SK-N-SH treated with all-trans-retinoic acid at 6 μM for 48 hours (cell line): ENCODE measurements at regions not wholly inside any gene's neighbourhood (a gene's known extent, or its start where the extent isn't known, plus 50 kb on each side); places are given as distances from the start of the nearest gene placed in this dataset.

Experiments
- ARNTL ChIP-seq: fragments of 450-650 bp; formaldehyde crosslinking; IDR thresholded peaks from 2 replicates; pipeline ENCODE4 v1.5.0; 2020; ENCODE audit warnings: low read depth, mild to moderate bottlenecking, moderate library complexity, borderline replicate concordance
- CSDC2 ChIP-seq: fragments of 250-450 bp; sonication (Bioruptor Pico); IDR thresholded peaks from 2 replicates; pipeline ENCODE4 v1.5.0; 2020; ENCODE audit warnings: mild to moderate bottlenecking, moderate library complexity
- ESRRG ChIP-seq: fragments of 250-450 bp; sonication (Bioruptor Pico); IDR thresholded peaks from 2 replicates; pipeline ENCODE4 v1.6.1; 2021; ENCODE audit warnings: mild to moderate bottlenecking
- OSR1 ChIP-seq: fragments of 250-450 bp; sonication (Bioruptor Pico); IDR thresholded peaks from 2 replicates; pipeline ENCODE4 v1.8.0; 2022; ENCODE audit warnings: moderate library complexity, mild to moderate bottlenecking, inconsistent platforms
- PATZ1 ChIP-seq: fragments of 250-450 bp; sonication (Bioruptor Pico); IDR thresholded peaks from 2 replicates; pipeline ENCODE4 v1.8.0; 2020; ENCODE audit warnings: mild to moderate bottlenecking, moderate library complexity, borderline replicate concordance
- PPARA ChIP-seq: fragments of 250-450 bp; sonication (Bioruptor Pico); IDR thresholded peaks from 2 replicates; pipeline ENCODE4 v1.5.0; 2020; ENCODE audit warnings: mild to moderate bottlenecking, borderline replicate concordance
- RARB ChIP-seq: fragments of 250-450 bp; sonication (Bioruptor Pico); IDR thresholded peaks from 2 replicates; pipeline ENCODE4 v1.8.0; 2021; ENCODE audit warnings: mild to moderate bottlenecking, moderate library complexity
- SNAI2 ChIP-seq: fragments of 250-450 bp; sonication (Bioruptor Pico); IDR thresholded peaks from 2 replicates; pipeline ENCODE4 v1.5.0; 2020; ENCODE audit warnings: mild to moderate bottlenecking, moderate library complexity
- TCF4 ChIP-seq: fragments of 250-450 bp; sonication (Bioruptor Pico); IDR thresholded peaks from 2 replicates; pipeline ENCODE4 v1.8.0; 2021; ENCODE audit warnings: mild to moderate bottlenecking, moderate library complexity, borderline replicate concordance
- ZFP3 ChIP-seq: fragments of 250-450 bp; sonication (Bioruptor Pico); IDR thresholded peaks from 2 replicates; pipeline ENCODE4 v1.5.0; 2020; ENCODE audit warnings: mild to moderate bottlenecking, moderate library complexity
- ZFP30 ChIP-seq: fragments of 450-650 bp; formaldehyde crosslinking; IDR thresholded peaks from 2 replicates; pipeline ENCODE4 v1.5.0; 2022; ENCODE audit warnings: mild to moderate bottlenecking, moderate library complexity

DNA sequence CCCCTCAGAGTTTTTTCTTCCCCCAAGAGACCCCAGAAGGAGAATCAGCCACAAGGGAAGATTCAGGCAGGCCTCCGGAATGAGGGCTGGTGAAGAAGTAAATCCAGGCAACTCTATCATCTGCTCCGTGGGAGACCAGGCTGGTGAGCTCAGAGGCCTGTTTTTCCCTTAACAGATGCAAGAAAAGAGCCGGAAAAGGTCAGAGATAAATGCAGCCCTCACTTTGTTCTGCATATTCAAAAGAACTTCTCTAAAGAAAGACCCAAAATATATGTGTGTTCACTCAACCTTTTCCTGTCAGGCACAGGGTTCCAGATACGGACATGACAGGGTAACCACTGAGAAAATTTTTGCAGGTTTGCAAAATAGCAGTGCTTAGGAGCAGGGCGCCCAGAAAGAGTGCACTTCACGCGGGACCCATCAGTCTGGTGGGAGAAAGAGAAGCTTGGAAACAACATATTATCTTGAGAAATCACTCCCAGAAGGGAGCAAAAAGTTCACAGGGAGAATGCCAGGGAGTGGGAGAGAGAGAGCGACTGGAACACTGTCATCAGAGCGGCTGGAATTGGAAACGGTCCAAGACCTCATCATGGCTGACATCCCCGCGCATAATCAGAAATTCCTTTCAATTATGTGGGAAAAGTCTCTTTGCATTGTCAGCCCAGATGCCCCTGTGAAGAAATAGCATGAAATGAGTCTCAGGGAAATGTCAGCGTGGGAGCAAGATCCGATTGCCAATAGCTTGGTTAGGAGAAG lies 244.8 kb upstream of the SLC14A2 start:
- no peak for TF ChIP-seq OSR1 (CRISPR knock-in tag)
- TF ChIP-seq ZFP3: no peak
- TF ChIP-seq RARB: no peak
- no peak for TF ChIP-seq ESRRG (CRISPR knock-in tag)
- TF ChIP-seq CSDC2 (CRISPR knock-in tag): no peak
- no peak for TF ChIP-seq TCF4 (CRISPR knock-in tag)
- TF ChIP-seq SNAI2 (CRISPR knock-in tag): 0 out of 2 replicates have a peak, but pooled peaks have one; percentile 19
- no peak for TF ChIP-seq ZFP30 (CRISPR knock-in tag)
- no peak for TF ChIP-seq PATZ1
- no peak for TF ChIP-seq PPARA (CRISPR knock-in tag)
- no peak for TF ChIP-seq ARNTL (CRISPR knock-in tag)
